Neutrophil (primary cell): ENCODE measurements at regions not wholly inside any gene's neighbourhood (a gene's known extent, or its start where the extent isn't known, plus 50 kb on each side); places are given as distances from the start of the nearest gene placed in this dataset.

Source experiments
- H3K27ac ChIP-seq: fragments of 200-600 bp; sonication (generic); 2 replicates; pipeline ENCODE4 v1.5.1; 2016; ENCODE audit warnings: mild to moderate bottlenecking, moderate library complexity
- H3K27me3 ChIP-seq: fragments of 200-600 bp; sonication (generic); 2 replicates; pipeline ENCODE4 v1.6.0; 2016; ENCODE audit warnings: mild to moderate bottlenecking
- H3K36me3 ChIP-seq: fragments of 200-600 bp; sonication (generic); 2 replicates; pipeline ENCODE4 v1.5.1; 2017
- H3K4me1 ChIP-seq, 2 experiments: fragments of 200-600 bp in 1 of 2; sonication (generic) in 1 of 2; 1 replicate in 1 of 2; 2 replicates in 1 of 2; pipeline versions ENCODE4 v1.5.1 to v1.6.1; 2013 to 2016; ENCODE audit warnings: low read depth in 1 of 2, low read length in 1 of 2, mild to moderate bottlenecking in 1 of 2, moderate library complexity in 1 of 2; ENCODE audit not compliant: control insufficient read depth in 1 of 2, insufficient read depth in 1 of 2
- H3K4me3 ChIP-seq, 2 experiments: fragments of 200-600 bp in 1 of 2; sonication (generic) in 1 of 2; 1 replicate in 1 of 2; 2 replicates in 1 of 2; pipeline ENCODE4 v1.5.1; 2013 to 2016; ENCODE audit warnings: low read depth in 1 of 2, low read length in 1 of 2, mild to moderate bottlenecking in 1 of 2, moderate library complexity in 1 of 2
- H3K9me3 ChIP-seq: fragments of 200-600 bp; sonication (generic); 2 replicates; pipeline ENCODE4 v1.5.1; 2016
- TF ChIP-seq, protein P1 (sequence below): fragments of 200-600 bp; sonication (generic); IDR thresholded peaks from 2 replicates; pipeline ENCODE4 v1.5.1; 2016; ENCODE audit warnings: antibody characterized with exemption

DNA sequence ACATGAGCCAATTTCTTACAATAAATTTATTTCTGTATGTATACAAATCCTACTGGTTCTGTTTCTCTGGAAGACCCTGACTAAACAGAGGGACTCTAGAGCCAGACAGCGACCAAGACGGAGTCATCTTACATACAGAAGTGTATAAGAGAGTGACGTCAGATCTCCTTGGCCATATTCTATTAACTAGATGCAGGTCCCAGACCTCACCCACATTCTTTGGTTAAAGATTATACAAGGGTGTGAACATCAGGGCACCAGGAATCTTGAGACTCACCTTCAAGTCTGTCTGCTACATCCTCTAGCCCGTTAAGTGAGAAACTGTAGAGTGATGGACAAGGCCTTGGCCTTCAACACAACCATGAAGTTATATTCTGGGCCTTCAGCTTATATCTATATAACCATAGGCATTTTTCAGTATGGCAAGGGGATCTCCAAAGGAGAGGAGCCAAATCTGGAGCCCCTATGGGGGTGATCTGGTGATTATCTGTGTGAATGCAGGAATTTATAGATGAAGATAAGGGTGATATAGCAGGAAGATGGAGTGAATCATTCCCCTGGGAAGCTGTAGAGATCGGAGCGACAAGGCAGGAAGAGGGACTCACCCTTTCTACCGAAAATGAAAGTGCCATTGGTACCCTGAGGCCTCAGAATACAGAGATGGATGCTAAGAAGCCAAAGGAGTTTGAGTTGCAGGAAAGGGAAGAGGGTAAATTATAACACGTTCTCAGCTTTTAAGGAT lies 83.9 kb downstream of the ADAMTS1 start:
- Histone ChIP-seq H3K27me3 (no peaks in the 10 kb centered on the region), H3K27ac (no peak overlapping the region), H3K4me1 (no peaks in the 10 kb centered on the region), H3K4me3 (no peak overlapping the region), H3K9me3 (no peaks in the 10 kb centered on the region), H3K36me3 (no peaks in the 10 kb centered on the region)
- TF ChIP-seq, protein P1, sequence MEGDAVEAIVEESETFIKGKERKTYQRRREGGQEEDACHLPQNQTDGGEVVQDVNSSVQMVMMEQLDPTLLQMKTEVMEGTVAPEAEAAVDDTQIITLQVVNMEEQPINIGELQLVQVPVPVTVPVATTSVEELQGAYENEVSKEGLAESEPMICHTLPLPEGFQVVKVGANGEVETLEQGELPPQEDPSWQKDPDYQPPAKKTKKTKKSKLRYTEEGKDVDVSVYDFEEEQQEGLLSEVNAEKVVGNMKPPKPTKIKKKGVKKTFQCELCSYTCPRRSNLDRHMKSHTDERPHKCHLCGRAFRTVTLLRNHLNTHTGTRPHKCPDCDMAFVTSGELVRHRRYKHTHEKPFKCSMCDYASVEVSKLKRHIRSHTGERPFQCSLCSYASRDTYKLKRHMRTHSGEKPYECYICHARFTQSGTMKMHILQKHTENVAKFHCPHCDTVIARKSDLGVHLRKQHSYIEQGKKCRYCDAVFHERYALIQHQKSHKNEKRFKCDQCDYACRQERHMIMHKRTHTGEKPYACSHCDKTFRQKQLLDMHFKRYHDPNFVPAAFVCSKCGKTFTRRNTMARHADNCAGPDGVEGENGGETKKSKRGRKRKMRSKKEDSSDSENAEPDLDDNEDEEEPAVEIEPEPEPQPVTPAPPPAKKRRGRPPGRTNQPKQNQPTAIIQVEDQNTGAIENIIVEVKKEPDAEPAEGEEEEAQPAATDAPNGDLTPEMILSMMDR: no peak

GRCh38 chr21:26759731-26760130 lies 85.5 kb downstream of the ADAMTS1 start:
- no peak overlapping the region for H3K27ac ChIP-seq

DNA sequence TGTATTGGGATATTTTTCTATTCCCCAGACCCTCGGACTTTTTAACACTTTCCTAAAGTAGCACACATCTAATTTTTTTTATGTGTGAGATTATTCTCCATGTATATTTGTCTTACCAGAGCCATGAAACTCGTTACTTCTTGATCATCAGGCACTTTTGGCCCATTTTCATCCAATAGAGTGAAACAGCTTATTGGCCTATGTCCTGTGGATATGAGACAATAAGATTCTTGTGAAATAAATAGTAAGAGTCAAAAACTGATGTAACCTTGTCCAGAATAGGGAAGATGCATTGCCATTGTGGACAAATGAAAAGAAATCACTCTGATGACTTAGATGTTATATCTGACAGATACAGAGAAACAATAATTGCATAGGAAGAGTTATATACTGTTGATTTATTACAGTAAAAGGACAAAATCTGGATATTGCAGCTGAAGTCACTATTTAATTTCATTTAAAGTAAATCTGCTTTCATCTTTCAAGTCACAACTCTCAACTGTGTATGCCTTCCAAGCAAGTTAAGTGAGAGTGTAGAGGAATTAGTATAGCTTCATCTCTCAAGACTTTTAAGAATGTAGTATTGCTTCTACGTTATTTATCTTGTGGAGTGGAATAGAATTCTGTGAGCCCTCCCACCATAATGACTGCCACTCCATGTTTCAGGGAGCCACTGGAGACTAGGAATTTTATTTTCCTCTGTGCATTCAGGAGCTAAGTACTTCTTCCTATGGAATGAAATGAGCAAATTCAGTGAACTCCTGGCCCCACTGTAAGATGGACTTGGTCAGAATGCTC lies 86.9 kb downstream of the ADAMTS1 start:
- Histone ChIP-seq H3K4me1 (no peaks in the 10 kb centered on the region), H3K27me3 (no peaks in the 10 kb centered on the region), H3K36me3 (no peaks in the 10 kb centered on the region), H3K27ac (no peak overlapping the region), H3K4me3 (no peak overlapping the region), H3K9me3 (no peaks in the 10 kb centered on the region)
- TF ChIP-seq, protein P1: no peak

More at GRCh38 chr21:26759731-26760130, 85.5 kb downstream of the ADAMTS1 start:
- Histone ChIP-seq H3K4me1 (no peaks in the 10 kb centered on the region), H3K4me3 (no peak overlapping the region), H3K9me3 (no peaks in the 10 kb centered on the region), H3K27me3 (no peaks in the 10 kb centered on the region), H3K36me3 (no peaks in the 10 kb centered on the region)
- TF ChIP-seq, protein P1: no peak

- Histone ChIP-seq H3K9me3 (no peaks in the 10 kb centered on the region), H3K27ac (no peak overlapping the region), H3K36me3 (no peaks in the 10 kb centered on the region)
These were observed 88.6 kb downstream of the ADAMTS1 start for GRCh38 chr21:26756491-26757159.

GRCh38 chr21:26754853-26755252 lies 90.4 kb downstream of the ADAMTS1 start:
- H3K27ac ChIP-seq: no peak overlapping the region
- H3K27me3 ChIP-seq: no peaks in the 10 kb centered on the region
- H3K4me3 ChIP-seq: no peak overlapping the region
- H3K4me1 ChIP-seq: no peaks in the 10 kb centered on the region
- TF ChIP-seq, protein P1: no peak
- no peaks in the 10 kb centered on the region for H3K9me3 ChIP-seq
- no peaks in the 10 kb centered on the region for H3K36me3 ChIP-seq

More at GRCh38 chr21:26756491-26757159, 88.6 kb downstream of the ADAMTS1 start:
- Histone ChIP-seq H3K27me3 (no peaks in the 10 kb centered on the region), H3K4me3 (no peak overlapping the region), H3K4me1 (no peaks in the 10 kb centered on the region)
- TF ChIP-seq, protein P1: no peak
